ENCODE measurements at regions not wholly inside any gene's neighbourhood (a gene's known extent, or its start where the extent isn't known, plus 50 kb on each side); places are given as distances from the start of the nearest gene placed in this dataset.

DNA sequence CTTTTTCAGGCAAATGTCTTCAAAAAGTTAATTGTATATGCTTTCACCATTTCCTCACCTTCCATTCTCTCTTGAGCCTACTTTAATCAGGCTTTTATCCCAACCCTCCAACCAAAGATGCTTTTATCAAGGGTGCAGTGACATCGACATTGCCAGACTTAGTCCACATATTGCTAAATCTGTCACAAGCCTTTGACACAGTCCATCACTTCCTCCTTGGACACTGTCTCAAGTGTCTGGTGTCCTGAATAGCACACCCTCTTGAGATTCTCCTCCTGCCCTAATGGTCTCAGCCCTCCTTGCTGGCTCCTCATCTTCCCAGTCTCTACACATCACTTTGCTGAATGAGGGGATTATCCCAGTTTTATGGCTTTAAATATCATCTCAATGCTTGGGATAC is 147.5 kb upstream of the SLC39A10 start:
- H3K4me3 ChIP-seq (ENCODE audit: low read depth, low read length): no peak overlapping the region
- no peak for DNase-seq (ENCODE audit: low read depth)
- TF ChIP-seq, protein P1, sequence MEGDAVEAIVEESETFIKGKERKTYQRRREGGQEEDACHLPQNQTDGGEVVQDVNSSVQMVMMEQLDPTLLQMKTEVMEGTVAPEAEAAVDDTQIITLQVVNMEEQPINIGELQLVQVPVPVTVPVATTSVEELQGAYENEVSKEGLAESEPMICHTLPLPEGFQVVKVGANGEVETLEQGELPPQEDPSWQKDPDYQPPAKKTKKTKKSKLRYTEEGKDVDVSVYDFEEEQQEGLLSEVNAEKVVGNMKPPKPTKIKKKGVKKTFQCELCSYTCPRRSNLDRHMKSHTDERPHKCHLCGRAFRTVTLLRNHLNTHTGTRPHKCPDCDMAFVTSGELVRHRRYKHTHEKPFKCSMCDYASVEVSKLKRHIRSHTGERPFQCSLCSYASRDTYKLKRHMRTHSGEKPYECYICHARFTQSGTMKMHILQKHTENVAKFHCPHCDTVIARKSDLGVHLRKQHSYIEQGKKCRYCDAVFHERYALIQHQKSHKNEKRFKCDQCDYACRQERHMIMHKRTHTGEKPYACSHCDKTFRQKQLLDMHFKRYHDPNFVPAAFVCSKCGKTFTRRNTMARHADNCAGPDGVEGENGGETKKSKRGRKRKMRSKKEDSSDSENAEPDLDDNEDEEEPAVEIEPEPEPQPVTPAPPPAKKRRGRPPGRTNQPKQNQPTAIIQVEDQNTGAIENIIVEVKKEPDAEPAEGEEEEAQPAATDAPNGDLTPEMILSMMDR (conservative IDR thresholded peaks at IDR 0.05; ENCODE audit: low read depth, low read length): no peak

DNA sequence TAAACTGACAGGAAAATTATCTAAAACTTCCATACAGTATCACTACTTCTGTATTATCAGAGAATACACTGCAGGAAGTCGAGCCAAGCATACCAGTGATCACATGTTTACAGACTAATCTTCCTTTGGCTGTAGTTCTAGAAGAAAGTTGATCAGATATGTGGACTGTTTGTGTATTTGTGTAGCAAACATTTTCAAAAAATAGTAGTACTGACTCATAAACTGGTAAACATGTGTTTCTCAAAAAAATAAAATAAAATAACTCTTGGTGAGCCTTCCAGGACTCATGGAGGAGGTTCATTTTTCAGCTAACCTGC is 148.9 kb upstream of the SLC39A10 start:
- TF ChIP-seq, protein P1 (conservative IDR thresholded peaks at IDR 0.05; ENCODE audit: low read depth, low read length): no peak
- DNase-seq (ENCODE audit: low read depth): no peak
- no peak overlapping the region for H3K4me3 ChIP-seq (ENCODE audit: low read depth, low read length)

DNA sequence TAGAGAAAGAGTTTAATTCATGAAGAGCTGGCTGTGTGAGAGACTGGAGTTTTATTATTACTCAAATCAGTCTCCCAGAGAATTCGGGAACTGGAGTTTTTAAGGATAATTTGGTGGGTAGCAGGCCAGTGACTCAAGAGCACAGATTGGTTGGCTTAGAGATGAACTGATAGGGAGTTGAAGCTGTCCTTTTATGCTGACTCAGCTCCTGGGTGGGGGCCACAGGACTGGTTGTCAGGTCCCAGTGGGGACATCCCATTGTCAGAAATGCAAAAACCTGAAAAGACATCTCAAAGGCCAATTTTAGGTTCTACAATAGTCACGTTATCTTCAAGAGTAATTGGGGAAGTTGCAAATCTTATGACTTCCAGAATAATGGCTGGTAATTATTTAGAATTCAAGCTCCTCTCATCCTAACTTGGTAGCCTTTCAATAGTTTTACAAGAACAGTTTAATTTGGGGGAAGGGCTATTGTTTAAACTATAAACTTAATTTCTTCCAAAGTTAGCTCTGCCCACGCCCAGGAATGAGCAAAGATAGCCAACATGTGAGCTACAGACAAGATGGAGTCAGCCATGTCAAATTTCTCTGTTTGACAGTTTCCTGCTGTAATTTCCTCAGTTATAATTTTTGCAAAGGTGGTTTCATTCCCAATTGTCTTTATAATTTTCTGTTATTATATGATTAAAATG is 149.4 kb upstream of the SLC39A10 start:
- DNase-seq (ENCODE audit: low read depth): no peak
- H3K4me3 ChIP-seq (ENCODE audit: low read depth, low read length): no peak overlapping the region
- TF ChIP-seq, protein P1 (conservative IDR thresholded peaks at IDR 0.05; ENCODE audit: low read depth, low read length): no peak

DNA sequence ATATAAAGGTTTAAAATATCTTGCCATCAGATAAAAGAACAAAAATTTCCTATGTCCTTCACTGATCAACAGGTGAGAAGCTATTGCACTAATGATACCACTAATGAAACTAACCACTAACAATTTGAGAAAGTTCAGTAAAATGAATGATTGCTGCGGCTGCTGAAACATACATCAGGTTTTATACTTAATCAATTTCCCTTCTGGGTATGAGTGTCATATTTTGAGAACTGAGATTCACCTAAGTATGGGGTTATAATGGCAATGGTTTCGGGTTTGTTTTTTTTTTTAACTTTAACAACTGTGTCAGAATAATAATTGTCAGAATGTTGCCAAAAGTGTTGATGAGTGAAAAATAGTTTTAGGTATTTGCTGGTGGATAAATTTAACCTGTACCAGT is 151.3 kb upstream of the SLC39A10 start:
- no peak for DNase-seq (ENCODE audit: low read depth)
- TF ChIP-seq, protein P1 (conservative IDR thresholded peaks at IDR 0.05; ENCODE audit: low read depth, low read length): no peak
- no peak overlapping the region for H3K4me3 ChIP-seq (ENCODE audit: low read depth, low read length)

DNA sequence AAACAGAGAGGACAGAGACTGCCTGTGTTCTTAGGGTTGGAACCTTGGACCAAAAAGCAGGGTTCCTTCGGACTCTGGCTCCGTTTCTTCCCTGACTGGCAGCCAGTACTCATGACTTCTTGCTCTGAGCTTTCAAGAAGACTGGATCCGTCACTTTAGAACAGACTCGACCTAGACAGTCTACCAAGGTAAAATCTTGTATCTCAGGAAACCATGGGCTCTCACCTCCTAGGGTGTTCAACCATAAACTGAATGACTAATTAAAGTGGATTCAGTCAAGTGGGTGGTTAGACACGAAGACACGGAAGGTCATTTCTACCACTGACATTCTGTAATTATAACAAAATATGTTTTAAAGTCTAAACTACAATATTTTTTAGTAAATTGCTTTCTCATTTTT is 153.8 kb upstream of the SLC39A10 start:
- H3K4me3 ChIP-seq (ENCODE audit: low read depth, low read length): no peak overlapping the region
- DNase-seq (ENCODE audit: low read depth): no peak
- TF ChIP-seq, protein P1 (conservative IDR thresholded peaks at IDR 0.05; ENCODE audit: low read depth, low read length): no peak

DNA sequence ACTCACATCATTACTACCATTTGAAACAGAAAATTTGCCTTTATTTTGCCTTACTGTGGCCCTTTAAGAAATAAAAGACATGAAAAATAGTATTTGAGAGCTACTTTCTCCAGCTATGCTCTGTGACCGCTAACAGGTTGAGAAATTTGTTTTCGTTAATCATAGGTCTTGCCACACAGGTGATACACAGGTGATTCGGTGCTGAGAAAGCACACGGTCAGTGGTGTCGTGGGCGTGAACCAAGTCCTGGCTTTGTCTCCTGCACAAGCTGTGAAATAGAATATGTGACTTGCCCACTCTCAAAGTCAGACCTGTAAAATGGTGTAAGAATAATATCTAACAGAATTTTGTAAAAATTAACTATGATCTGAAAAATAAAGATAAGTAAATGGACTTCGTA is 155.3 kb upstream of the SLC39A10 start:
- no peak overlapping the region for H3K4me3 ChIP-seq (ENCODE audit: low read depth, low read length)
- TF ChIP-seq, protein P1 (conservative IDR thresholded peaks at IDR 0.05; ENCODE audit: low read depth, low read length): no peak
- DNase-seq (ENCODE audit: low read depth): no peak

DNA sequence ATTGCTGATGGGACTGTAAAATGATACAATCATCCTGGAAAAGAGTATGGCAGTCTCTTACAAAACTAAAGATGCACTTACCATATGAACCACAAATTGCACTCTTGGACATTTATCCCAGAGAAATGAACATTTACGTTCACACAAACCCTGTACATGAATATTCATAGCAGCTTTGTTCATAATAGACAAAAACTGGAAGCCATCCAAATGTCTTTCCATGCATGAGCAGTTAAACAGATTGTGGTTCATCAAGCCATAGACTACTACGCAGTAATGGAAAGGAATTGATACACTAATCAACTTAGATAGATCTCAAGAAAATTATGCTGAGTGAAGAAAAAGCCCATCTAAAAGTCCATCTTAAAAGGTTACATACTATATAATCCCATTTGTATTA is 156.1 kb upstream of the SLC39A10 start:
- H3K4me3 ChIP-seq (ENCODE audit: low read depth, low read length): no peak overlapping the region
- no peak for DNase-seq (ENCODE audit: low read depth)
- TF ChIP-seq, protein P1 (conservative IDR thresholded peaks at IDR 0.05; ENCODE audit: low read depth, low read length): no peak
